ENCODE measurements at regions not wholly inside any gene's neighbourhood (a gene's known extent, or its start where the extent isn't known, plus 50 kb on each side); places are given as distances from the start of the nearest gene placed in this dataset.

- H3K9me3 Mint-ChIP-seq, result no peaks in the 10 kb centered on the region
- peaks cover 8% of the 10 kb centered on the region for H3K4me1 Mint-ChIP-seq
- TF ChIP-seq CTCF (IDR thresholded peaks at IDR 0.05; ENCODE audit: unreplicated experiment), result no peak
- no peak overlapping the region for H3K4me3 Mint-ChIP-seq
- no peak overlapping the region for H3K27ac Mint-ChIP-seq
- no peaks in the 10 kb centered on the region for H3K36me3 Mint-ChIP-seq
- DNase-seq (ENCODE audit: low spot score in 2 of 2, unreplicated experiment in 2 of 2), result no peak
- H3K27me3 Mint-ChIP-seq (ENCODE audit: low read depth), result peaks cover 23% of the 10 kb centered on the region
These were observed 382.2 kb upstream of the HNRNPA3 start for GRCh38 chr2:176830362-176830761.

DNA sequence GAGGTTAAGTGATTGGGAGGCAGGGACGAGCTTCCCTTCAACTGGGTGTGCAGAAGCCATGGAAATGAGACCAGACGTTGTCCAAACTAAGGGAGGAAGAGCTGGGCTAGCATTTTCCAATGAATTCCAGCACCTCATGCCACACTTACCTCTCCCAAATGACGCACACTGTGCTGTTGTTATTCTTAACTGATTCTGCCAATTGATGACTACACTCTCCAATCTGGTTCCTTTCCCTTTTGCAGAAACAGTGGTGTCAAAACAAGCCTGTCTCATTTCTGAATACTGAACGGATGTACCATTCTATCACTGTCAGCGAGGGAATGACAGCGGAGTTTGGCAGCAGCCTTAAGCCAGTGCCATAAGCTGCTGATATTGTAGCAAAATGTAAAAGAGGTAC lies 380.5 kb upstream of the HNRNPA3 start:
- no peak for DNase-seq (ENCODE audit: low spot score in 2 of 2, unreplicated experiment in 2 of 2)
- Mint-ChIP-seq H3K27me3 (ENCODE audit: low read depth) (peaks cover 23% of the 10 kb centered on the region), H3K27ac (no peak overlapping the region), H3K4me3 (no peak overlapping the region), H3K9me3 (peaks cover 7% of the 10 kb centered on the region), H3K36me3 (no peaks in the 10 kb centered on the region), H3K4me1 (peaks cover 8% of the 10 kb centered on the region)
- no peak for TF ChIP-seq CTCF (IDR thresholded peaks at IDR 0.05; ENCODE audit: unreplicated experiment)

DNA sequence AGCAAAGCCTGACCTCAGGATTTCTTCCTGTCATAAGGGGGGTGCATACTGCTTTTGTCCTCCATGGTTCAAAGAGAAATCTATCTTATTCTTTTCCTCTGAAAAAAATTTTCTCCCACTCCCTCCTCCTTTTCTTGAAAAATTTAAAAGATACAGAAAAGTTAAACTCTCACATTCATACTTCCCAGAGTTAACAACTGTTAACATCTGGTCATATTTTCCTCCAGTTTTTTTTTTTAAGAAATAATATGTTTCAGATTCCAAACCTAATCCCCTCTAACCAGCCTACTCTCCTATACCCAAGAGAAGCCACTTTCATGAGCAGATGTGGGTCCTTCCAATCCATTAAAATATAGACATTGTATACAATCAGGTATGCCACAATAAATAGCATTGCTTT lies 378.9 kb upstream of the HNRNPA3 start:
- Mint-ChIP-seq H3K9me3 (peaks cover 7% of the 10 kb centered on the region), H3K27ac (no peak overlapping the region), H3K36me3 (no peaks in the 10 kb centered on the region), H3K27me3 (ENCODE audit: low read depth) (peaks cover 27% of the 10 kb centered on the region), H3K4me1 (peaks cover 8% of the 10 kb centered on the region), H3K4me3 (no peak overlapping the region)
- no peak for TF ChIP-seq CTCF (IDR thresholded peaks at IDR 0.05; ENCODE audit: unreplicated experiment)
- no peak for DNase-seq (ENCODE audit: low spot score in 2 of 2, unreplicated experiment in 2 of 2)

DNA sequence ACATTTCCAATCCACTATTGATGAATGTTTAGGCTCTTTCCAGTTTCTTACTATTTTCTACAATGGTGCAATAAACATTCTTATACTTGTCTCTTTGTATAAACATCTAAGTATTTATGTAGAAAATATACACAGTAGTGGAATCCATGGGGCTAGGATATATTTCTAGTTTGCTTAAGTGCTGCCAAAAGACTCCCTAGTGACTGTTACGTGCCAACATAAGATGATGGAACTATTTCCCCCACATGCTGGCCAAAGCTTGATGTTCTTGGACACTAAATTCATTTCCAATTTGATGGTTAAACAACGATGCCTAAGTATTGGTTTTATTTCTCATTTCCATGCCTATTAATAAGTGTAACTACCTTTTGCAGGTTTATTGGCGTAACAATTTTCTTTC lies 378.4 kb upstream of the HNRNPA3 start:
- no peak for DNase-seq (ENCODE audit: low spot score in 2 of 2, unreplicated experiment in 2 of 2)
- Mint-ChIP-seq H3K4me1 (peaks cover 8% of the 10 kb centered on the region), H3K4me3 (no peak overlapping the region), H3K36me3 (no peaks in the 10 kb centered on the region), H3K27ac (no peak overlapping the region), H3K27me3 (ENCODE audit: low read depth) (peaks cover 25% of the 10 kb centered on the region), H3K9me3 (peaks cover 7% of the 10 kb centered on the region)
- no peak for TF ChIP-seq CTCF (IDR thresholded peaks at IDR 0.05; ENCODE audit: unreplicated experiment)

- Mint-ChIP-seq H3K27me3 (ENCODE audit: low read depth) (peaks cover 10% of the 10 kb centered on the region), H3K36me3 (no peaks in the 10 kb centered on the region), H3K4me3 (no peak overlapping the region), H3K9me3 (no peaks in the 10 kb centered on the region), H3K27ac (no peak overlapping the region), H3K4me1 (no peaks in the 10 kb centered on the region)
- TF ChIP-seq CTCF (IDR thresholded peaks at IDR 0.05; ENCODE audit: unreplicated experiment), result no peak
- DNase-seq (ENCODE audit: low spot score in 2 of 2, unreplicated experiment in 2 of 2), result no peak
These were observed 369.4 kb upstream of the HNRNPA3 start for GRCh38 chr2:176843208-176843607.

DNA sequence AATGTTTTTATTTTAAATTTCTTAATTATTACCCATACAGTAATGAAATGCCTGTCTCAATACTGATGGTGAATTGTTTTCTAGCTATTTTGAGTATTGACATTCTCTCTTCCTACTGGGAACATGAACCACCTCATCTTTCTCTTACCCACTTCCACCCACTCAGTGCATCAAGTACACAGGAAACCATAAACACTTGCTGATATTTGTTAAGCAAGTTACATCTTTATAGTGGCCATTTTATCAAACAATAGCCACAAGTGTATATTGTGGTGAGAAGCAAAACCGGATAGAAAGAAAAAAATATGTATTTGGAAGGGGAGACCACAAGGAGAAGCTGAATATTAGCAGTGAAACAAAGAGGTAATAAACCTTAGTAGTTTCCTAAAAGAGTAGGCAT lies 368.1 kb upstream of the HNRNPA3 start:
- TF ChIP-seq CTCF (IDR thresholded peaks at IDR 0.05; ENCODE audit: unreplicated experiment), result no peak
- no peaks in the 10 kb centered on the region for H3K9me3 Mint-ChIP-seq
- H3K4me3 Mint-ChIP-seq, result no peak overlapping the region
- no peak overlapping the region for H3K27ac Mint-ChIP-seq
- DNase-seq (ENCODE audit: low spot score in 2 of 2, unreplicated experiment in 2 of 2), result no peak
- peaks cover 8% of the 10 kb centered on the region for H3K27me3 Mint-ChIP-seq (ENCODE audit: low read depth)
- H3K36me3 Mint-ChIP-seq, result no peaks in the 10 kb centered on the region
- no peaks in the 10 kb centered on the region for H3K4me1 Mint-ChIP-seq
